HuH-7 (cell line): ENCODE measurements at regions not wholly inside any gene's neighbourhood (a gene's known extent, or its start where the extent isn't known, plus 50 kb on each side); places are given as distances from the start of the nearest gene placed in this dataset.
"Not testable (repeated sequence)": the region's sequence is repeated elsewhere in the genome, so short reads cannot be mapped to it uniquely, and the experiment has no call there.

Experiments
- DNase-seq: peaks from one replicate; pipeline ENCODE4 v3.0.0; 2011; ENCODE audit warnings: low spot score

DNA sequence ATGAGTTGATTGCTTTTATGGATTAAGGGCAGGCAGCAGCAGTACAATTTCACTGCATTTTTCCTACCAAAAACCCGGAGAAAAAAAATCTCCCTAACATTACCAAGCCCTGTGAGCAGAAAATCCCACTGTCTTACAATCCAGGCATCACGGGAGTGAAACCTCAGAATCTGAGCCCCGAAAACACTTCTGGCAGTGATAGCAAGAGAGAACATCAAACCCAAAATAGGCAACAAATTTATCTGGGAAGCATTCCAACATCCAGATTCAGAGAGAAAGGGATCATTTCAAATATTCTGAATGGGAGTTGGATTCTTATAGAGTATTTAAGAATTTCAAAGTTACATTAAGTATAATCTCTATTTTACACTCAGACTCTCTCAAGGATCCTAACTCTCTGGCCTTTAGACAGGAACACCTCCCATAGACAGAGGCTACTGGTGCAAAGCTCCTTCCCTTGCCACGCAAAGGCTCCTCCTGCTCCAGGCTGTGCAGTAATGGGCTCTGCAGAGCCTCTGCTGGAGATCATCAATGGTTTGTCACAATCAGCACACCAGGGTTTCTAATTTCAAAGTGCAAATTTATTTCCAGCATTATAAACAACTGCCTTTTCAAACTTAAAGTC, 256.9 kb downstream of the PARM1 start:
- DNase-seq = no peak

- DNase-seq = peak; percentile 9
Measured at GRCh38 chr4:75180790-75181776, 248.2 kb downstream of the PARM1 start.

DNA sequence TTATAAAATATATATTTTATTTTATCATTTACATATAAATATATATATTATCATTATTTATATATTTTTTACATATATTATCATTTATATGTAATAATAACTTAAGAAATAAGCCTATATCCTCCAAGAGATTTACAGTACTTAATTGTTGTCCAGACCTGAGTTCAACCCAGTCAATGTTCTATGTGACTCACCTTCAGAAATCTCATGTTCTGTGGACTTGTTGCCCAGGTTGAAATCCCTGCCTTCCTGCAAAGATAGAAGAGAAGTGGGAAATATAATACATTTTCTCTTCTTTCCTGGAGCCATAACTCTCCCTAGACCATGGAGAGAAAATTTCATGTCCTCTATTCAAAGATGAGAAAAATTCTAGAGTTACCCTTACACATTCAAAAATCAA, 247.3 kb downstream of the PARM1 start:
- no peak for DNase-seq

DNA sequence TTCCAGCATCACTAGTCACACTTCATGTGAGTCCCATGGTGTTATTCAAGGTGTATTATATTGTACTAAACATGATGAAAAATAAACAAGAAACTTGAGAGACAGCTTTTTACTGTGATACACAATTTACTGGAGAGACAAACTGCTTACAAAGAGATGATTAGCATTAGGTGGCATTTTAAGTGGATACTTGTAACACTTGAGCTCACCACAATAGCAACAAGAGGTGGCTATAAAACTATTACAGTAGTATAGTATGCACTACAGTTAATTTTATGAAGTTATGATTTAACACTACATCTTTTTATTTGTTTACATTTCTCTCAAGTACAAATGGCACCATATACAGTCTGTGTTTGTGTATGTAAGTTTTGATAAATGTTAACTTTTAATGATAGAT, 246.6 kb downstream of the PARM1 start:
- DNase-seq = no peak

DNA sequence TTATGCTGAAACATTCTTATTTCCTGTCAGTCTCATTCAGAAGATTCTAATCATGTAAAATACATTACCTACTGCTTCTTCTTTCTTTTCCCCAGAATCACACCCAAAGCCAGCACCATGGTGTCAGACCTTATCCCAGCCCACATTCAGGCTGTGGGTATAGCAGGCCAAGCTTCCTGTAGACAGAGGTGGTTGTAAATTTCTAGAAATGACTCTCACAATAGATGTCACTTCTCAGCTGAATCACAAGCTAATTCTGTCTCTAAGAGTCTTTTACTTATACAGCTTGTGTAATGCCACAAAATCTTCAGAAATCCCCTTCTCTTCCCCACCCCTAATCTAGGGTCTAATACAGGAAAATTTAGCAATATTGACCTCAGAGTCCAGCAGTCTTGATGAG, 239.6 kb downstream of the PARM1 start:
- no peak for DNase-seq

- DNase-seq = no peak
Measured at GRCh38 chr4:75169427-75169826, 236.5 kb downstream of the PARM1 start.

GRCh38 chr4:75169020-75169419, 236.1 kb downstream of the PARM1 start:
- DNase-seq = no peak

DNA sequence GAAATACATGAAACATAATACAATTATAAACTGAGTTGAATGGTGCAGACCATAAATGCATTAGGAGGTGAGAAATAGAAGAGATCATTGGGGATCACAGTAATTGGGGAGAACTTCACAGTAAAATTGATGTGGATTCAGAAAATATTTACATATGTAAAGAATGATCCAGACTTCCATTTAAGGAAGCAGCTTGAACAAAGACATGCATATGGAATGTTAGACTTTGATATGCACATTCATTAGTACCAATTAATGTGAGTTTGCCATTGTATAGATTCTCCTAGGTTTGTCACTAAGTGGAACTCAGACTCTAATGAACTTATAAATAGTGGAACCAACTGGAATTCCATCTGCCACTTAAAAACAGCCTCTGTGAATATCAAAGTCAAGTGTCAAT, 235.6 kb downstream of the PARM1 start:
- DNase-seq = no peak

DNA sequence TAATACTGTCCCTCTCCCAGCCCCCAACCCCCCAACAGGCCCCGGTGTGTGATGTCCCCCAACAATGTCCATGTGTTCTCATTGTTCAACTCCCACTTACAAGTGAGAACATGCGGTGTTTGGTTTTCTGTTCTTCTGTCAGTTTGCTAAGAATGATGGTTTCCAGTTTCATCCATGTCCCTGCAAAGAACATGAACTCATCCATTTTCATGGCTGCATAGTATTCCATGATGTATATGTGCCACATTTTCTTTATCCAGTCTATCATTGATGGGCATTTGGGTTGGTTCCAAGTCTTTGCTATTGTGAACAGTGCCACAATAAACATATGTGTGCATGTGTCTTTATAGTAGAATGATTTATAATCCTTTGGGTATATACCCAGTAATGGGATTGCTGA, 232.2 kb downstream of the PARM1 start:
- not testable (repeated sequence) for DNase-seq

GRCh38 chr4:75158451-75158850, 225.5 kb downstream of the PARM1 start:
- no peak for DNase-seq

DNA sequence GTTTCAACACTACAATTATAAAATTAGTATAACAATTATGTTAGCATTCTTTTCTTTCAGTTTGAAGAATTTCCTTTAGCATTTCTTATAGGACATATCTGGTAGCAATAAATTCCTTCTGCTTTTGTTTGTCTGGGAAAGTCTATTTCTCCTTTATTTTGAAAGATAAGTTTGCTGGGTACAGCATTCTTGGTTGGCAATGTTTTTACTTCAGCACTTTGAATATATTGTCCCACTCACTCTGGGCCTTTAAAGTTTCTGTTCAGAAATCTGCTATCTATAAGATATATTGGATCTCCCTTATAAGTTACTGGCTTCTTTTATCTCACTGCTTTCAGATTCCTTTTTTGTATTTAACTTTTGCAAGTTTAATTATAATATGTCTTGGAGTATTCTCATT, 222.1 kb downstream of the PARM1 start:
- DNase-seq = no peak

DNA sequence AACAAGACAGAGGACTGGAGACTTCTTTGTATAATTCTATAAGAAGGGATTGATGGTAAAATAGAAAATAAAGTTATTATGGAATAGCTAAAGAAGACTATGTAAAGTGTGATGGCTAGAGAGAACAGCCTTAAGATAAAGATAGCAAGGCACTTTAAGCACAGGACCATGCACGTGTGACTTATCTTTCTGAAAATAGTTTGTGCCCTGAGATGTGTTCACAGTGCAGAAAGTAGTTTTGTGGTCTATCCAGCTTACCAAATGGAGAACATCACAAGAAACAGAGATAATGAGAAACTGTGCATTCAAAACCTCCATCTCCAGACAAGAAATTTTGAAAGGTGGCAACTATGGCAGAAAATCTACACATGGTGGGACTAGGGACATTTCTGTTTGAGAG, 213.3 kb downstream of the PARM1 start:
- no peak for DNase-seq

- no peak for DNase-seq
Measured at GRCh38 chr4:75144475-75144874, 211.6 kb downstream of the PARM1 start.

DNA sequence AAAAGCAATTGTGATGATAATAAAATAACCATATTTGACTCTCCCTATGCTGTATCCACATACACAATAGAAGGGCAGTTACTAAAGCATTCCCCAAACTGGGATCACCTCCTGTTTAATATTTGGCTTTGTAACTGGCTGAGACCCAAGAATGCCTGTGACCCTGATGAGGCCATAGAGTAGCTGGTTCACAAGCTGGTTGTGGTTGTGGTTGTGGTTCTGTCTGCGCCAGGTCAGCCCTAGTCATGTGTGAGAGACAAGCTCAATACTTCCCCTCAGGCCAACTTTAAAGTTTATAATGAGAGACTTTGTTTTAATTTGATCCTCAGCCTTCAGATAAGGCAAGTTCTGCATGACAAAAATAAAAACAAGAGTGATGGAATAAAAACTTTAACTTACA, 209.9 kb downstream of the PARM1 start:
- DNase-seq = no peak

DNA sequence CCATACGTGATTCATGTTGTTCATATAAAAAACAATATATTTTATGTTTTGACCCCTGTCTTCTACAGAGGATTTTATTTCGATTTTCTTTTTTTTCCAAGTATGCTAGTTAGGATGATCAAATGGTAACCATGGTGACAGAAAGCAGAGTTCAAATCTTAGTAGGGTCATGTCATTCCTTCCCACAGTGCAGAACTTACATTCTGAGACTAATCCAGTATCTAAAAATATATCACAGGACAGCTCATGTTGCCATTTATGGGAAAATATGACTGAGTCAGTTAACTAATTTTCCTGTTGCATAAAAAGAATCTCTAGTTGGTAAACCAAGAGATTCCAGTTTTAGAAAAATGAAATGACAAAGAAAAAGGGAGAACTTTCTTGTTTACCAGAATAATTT, 209.5 kb downstream of the PARM1 start:
- no peak for DNase-seq

DNA sequence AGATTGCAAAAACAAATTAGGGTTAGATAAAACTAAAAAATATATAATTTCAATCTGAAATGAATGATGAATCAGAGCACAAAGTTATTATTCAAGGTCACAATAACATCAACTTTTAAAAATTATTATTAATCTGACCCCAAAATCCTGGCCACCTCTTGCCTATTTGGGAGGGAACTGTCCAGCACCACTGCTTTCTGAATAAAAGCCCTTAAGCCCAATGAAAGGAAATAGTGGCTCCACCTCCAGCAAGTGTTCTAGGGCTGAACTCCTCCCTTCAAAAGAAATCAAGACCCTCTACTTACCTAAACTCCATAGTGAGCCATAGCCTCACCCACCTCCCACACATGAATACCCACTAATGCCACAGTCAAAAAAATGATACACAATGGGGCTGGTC, 208.2 kb downstream of the PARM1 start:
- no peak for DNase-seq

DNA sequence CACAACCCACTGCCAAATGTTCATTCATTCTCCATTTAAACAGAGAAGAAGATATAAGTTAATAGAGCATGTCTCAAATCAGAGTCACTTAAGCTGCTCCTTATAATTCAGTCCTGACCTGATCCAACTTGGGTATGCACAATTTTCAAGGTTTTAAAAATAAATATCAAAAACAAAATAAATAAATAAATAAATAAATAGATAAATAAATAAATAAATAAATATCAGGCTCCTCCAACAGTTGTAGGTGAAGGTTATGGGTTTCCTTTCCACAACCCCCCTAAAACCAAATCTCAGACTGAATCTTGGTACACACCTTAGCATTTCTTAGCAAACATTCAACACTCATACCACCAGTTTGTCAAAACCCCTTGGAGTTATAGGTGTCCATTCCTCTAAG, 204.4 kb downstream of the PARM1 start:
- no peak for DNase-seq

GRCh38 chr4:75135068-75135825, 202.3 kb downstream of the PARM1 start:
- DNase-seq = no peak

DNA sequence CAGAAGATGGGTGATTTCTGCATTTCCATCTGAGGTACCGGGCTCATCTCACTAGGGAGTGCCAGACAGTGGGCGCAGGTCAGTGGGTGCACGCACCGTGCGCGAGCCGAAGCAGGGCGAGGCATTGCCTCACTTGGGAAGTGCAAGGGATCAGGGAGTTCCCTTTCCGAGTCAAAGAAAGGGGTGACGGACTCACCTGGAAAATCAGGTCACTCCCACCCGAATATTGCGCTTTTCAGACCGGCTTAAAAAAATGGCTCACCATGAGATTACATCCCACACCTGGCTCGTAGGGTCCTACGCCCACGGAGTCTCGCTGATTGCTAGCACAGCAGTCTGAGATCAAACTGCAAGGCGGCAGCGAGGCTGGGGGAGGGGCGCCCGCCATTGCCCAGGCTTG, 194.0 kb downstream of the PARM1 start:
- DNase-seq = not testable (repeated sequence)

- DNase-seq = no peak
Measured at GRCh38 chr4:75126058-75126457, 193.1 kb downstream of the PARM1 start.

- DNase-seq = no peak
Measured at GRCh38 chr4:75122424-75123014, 189.6 kb downstream of the PARM1 start.

GRCh38 chr4:75118739-75119138, 185.8 kb downstream of the PARM1 start:
- no peak for DNase-seq
